Neural crest cell (in vitro differentiated cells): ENCODE measurements at regions not wholly inside any gene's neighbourhood (a gene's known extent, or its start where the extent isn't known, plus 50 kb on each side); places are given as distances from the start of the nearest gene placed in this dataset.
A peak's percentile ranks its signal among the peaks of the same experiment; 100 is the strongest.

Source experiments
- DNase-seq: peaks from one replicate; pipeline ENCODE4 v3.0.0; 2021; ENCODE audit warnings: low read depth, mixed read lengths, low spot score
- H3K27ac Mint-ChIP-seq: one replicate; pipeline ENCODE4 v1.8.0; 2021; ENCODE audit warnings: mild to moderate bottlenecking, mixed read lengths; ENCODE audit not compliant: unreplicated experiment
- H3K27me3 Mint-ChIP-seq: 2 replicates; pipeline ENCODE4 v1.8.0; 2021; ENCODE audit warnings: low read depth, mild to moderate bottlenecking, mixed read lengths
- H3K36me3 Mint-ChIP-seq: 2 replicates; pipeline ENCODE4 v1.8.0; 2021; ENCODE audit warnings: low read depth, mild to moderate bottlenecking, mixed read lengths
- H3K4me1 Mint-ChIP-seq: 2 replicates; pipeline ENCODE4 v1.8.0; 2021; ENCODE audit warnings: mixed read lengths
- H3K4me3 Mint-ChIP-seq: one replicate; pipeline ENCODE4 v1.8.0; 2021; ENCODE audit warnings: mild to moderate bottlenecking, mixed read lengths
- H3K9me3 Mint-ChIP-seq: 2 replicates; pipeline ENCODE4 v1.8.0; 2021; ENCODE audit warnings: mixed read lengths
- CTCF ChIP-seq: fragments of 200-600 bp; sonication (generic); conservative IDR thresholded peaks from 2 replicates; pipeline ENCODE4 v1.5.0; 2021; ENCODE audit warnings: antibody characterized with exemption, mild to moderate bottlenecking

GRCh38 chr3:152076148-152076547 lies 192.6 kb upstream of the MBNL1 start:
- Mint-ChIP-seq H3K36me3 (peaks cover 4% of the 10 kb centered on the region), H3K4me1 (no peaks in the 10 kb centered on the region), H3K27ac (no peak overlapping the region)

GRCh38 chr3:152079980-152080379 lies 188.7 kb upstream of the MBNL1 start:
- Mint-ChIP-seq H3K27me3 (no peaks in the 10 kb centered on the region), H3K27ac (no peak overlapping the region), H3K4me3 (no peak overlapping the region), H3K36me3 (peaks cover 7% of the 10 kb centered on the region), H3K9me3 (peaks cover 11% of the 10 kb centered on the region), H3K4me1 (peaks cover 10% of the 10 kb centered on the region)
- TF ChIP-seq CTCF: no peak
- no peak for DNase-seq

More at GRCh38 chr3:152076148-152076547, 192.6 kb upstream of the MBNL1 start:
- no peak for TF ChIP-seq CTCF
- no peak overlapping the region for H3K4me3 Mint-ChIP-seq
- no peak for DNase-seq
- no peaks in the 10 kb centered on the region for H3K27me3 Mint-ChIP-seq
- H3K9me3 Mint-ChIP-seq: peaks cover 4% of the 10 kb centered on the region

- no peak for DNase-seq
- Mint-ChIP-seq H3K36me3 (peaks cover 7% of the 10 kb centered on the region), H3K9me3 (peaks cover 11% of the 10 kb centered on the region), H3K27ac (peak overlapping the region; percentile 30), H3K4me1 (peaks cover 10% of the 10 kb centered on the region), H3K4me3 (no peak overlapping the region), H3K27me3 (no peaks in the 10 kb centered on the region)
- TF ChIP-seq CTCF: no peak
These were observed 185.6 kb upstream of the MBNL1 start for GRCh38 chr3:152083135-152083534.

- H3K36me3 Mint-ChIP-seq: peaks cover 7% of the 10 kb centered on the region
- H3K4me1 Mint-ChIP-seq: peaks cover 10% of the 10 kb centered on the region
- H3K9me3 Mint-ChIP-seq: peaks cover 11% of the 10 kb centered on the region
These were observed 184.1 kb upstream of the MBNL1 start for GRCh38 chr3:152084441-152085158.

GRCh38 chr3:152087153-152087552 lies 181.6 kb upstream of the MBNL1 start:
- H3K9me3 Mint-ChIP-seq: peaks cover 5% of the 10 kb centered on the region
- no peaks in the 10 kb centered on the region for H3K27me3 Mint-ChIP-seq
- TF ChIP-seq CTCF: no peak
- H3K36me3 Mint-ChIP-seq: no peaks in the 10 kb centered on the region
- H3K4me1 Mint-ChIP-seq: peaks cover 10% of the 10 kb centered on the region
- H3K4me3 Mint-ChIP-seq: no peak overlapping the region
- DNase-seq: no peak
- H3K27ac Mint-ChIP-seq: no peak overlapping the region

More at GRCh38 chr3:152084441-152085158, 184.1 kb upstream of the MBNL1 start:
- no peak for DNase-seq
- H3K27ac Mint-ChIP-seq: no peak overlapping the region
- no peaks in the 10 kb centered on the region for H3K27me3 Mint-ChIP-seq
- TF ChIP-seq CTCF: no peak
- no peak overlapping the region for H3K4me3 Mint-ChIP-seq
